ENCODE measurements at regions not wholly inside any gene's neighbourhood (a gene's known extent, or its start where the extent isn't known, plus 50 kb on each side); places are given as distances from the start of the nearest gene placed in this dataset.

DNA sequence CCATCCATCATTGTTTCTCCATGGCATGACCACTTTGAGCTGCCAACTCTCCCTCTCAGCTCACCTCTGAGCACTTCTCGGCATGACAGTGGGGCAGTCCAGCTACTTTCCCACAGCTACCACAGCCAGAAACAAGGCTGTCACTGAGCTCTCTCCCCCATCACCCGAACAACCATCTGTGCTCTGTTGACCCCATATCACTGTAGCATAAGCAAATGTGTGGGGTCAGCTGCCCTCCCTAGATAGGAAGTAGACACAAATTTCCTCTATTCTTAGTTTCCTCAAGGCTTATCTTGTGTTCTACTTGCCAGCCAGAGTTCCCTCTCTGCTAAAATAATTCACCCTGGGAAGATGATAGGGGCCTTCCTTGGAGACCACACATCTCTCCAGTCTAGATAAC lies 82.6 kb upstream of the FUT8 start:
- H3K79me2 ChIP-seq (ENCODE audit: control insufficient read depth, insufficient read depth, low read length), result no peaks in the 10 kb centered on the region
- no peaks in the 10 kb centered on the region for H4K20me1 ChIP-seq (ENCODE audit: control insufficient read depth, extremely low read depth, insufficient read depth, low read length)
- H3K4me1 ChIP-seq (ENCODE audit: control insufficient read depth, extremely low read depth, insufficient read depth, low read length), result peaks cover 32% of the 10 kb centered on the region
- no peak overlapping the region for H3K27ac ChIP-seq (ENCODE audit: control insufficient read depth, insufficient read depth, low read length)
- DNase-seq (ENCODE audit: low read depth, low spot score), result no peak
- H3K4me3 ChIP-seq (ENCODE audit: control insufficient read depth in 2 of 3, extremely low read depth in 1 of 3, insufficient read depth in 2 of 3, low read depth in 1 of 3, low read length in 3 of 3), result peak overlapping the region in 1 of 3 experiments; percentile 18
- dilution Hi-C loops (cut with MboI; ENCODE audit: extremely low pct_ligation_motif_present, low sequenced_read_pairs), result no loop called here
- H3K9me3 ChIP-seq (ENCODE audit: control insufficient read depth, low read depth, low read length), result no peaks in the 10 kb centered on the region
- no peak for FAIRE-seq
- H3K36me3 ChIP-seq (ENCODE audit: control insufficient read depth in 2 of 2, extremely low read depth in 1 of 2, insufficient read depth in 2 of 2, low read length in 2 of 2), result no peaks in the 10 kb centered on the region
- peak overlapping the region; percentile 37 for H3K4me2 ChIP-seq (ENCODE audit: control insufficient read depth, extremely low read depth, insufficient read depth, low read depth, low read length)
- H3K9me1 ChIP-seq (ENCODE audit: control insufficient read depth, extremely low read depth, insufficient read depth, low read length), result no peaks in the 10 kb centered on the region
- H3K27me3 ChIP-seq (ENCODE audit: control insufficient read depth, extremely low read depth, insufficient read depth, low read length), result no peaks in the 10 kb centered on the region
- no peak overlapping the region for H3K9ac ChIP-seq (ENCODE audit: control insufficient read depth, extremely low read depth, insufficient read depth, low read length)
- peak overlapping the region; percentile 34 for H2AFZ ChIP-seq (ENCODE audit: control insufficient read depth, low read length)
- no peak for TF ChIP-seq EZH2 (IDR thresholded peaks at IDR 0.05; ENCODE audit: low read length)
- TF ChIP-seq, protein P1, sequence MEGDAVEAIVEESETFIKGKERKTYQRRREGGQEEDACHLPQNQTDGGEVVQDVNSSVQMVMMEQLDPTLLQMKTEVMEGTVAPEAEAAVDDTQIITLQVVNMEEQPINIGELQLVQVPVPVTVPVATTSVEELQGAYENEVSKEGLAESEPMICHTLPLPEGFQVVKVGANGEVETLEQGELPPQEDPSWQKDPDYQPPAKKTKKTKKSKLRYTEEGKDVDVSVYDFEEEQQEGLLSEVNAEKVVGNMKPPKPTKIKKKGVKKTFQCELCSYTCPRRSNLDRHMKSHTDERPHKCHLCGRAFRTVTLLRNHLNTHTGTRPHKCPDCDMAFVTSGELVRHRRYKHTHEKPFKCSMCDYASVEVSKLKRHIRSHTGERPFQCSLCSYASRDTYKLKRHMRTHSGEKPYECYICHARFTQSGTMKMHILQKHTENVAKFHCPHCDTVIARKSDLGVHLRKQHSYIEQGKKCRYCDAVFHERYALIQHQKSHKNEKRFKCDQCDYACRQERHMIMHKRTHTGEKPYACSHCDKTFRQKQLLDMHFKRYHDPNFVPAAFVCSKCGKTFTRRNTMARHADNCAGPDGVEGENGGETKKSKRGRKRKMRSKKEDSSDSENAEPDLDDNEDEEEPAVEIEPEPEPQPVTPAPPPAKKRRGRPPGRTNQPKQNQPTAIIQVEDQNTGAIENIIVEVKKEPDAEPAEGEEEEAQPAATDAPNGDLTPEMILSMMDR (optimal IDR thresholded peaks at IDR 0.05 in 1 of 3, IDR thresholded peaks at IDR 0.05 in 1 of 3, conservative IDR thresholded peaks at IDR 0.05 in 1 of 3; ENCODE audit: extremely low read depth in 1 of 3, insufficient read depth in 2 of 3, low read length in 3 of 3), result no peak

DNA sequence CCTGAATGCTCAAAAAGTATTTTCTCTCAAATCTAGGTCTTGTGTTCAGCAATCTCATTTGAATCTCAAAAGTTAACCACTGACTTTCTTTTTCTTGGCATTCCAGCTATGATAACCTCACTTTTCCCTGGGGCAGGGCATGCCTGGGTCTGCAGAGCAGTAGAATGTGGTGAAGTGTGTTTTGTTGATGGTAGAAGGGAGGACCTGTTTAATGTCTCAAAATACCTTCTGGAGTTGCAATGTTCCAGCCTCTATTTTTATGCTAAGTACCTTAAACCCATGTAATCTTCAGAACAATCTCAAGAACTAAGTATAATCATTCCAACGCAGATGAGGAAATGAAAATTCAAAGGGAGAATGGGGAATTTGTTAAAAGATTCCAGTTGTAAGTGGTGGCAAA lies 82.1 kb upstream of the FUT8 start:
- Histone ChIP-seq H3K27me3 (ENCODE audit: control insufficient read depth, extremely low read depth, insufficient read depth, low read length) (no peaks in the 10 kb centered on the region), H3K4me1 (ENCODE audit: control insufficient read depth, extremely low read depth, insufficient read depth, low read length) (peaks cover 35% of the 10 kb centered on the region), H3K4me3 (ENCODE audit: control insufficient read depth in 2 of 3, extremely low read depth in 1 of 3, insufficient read depth in 2 of 3, low read depth in 1 of 3, low read length in 3 of 3) (no peak overlapping the region), H4K20me1 (ENCODE audit: control insufficient read depth, extremely low read depth, insufficient read depth, low read length) (no peaks in the 10 kb centered on the region), H2AFZ (ENCODE audit: control insufficient read depth, low read length) (peak overlapping the region; percentile 34), H3K9me1 (ENCODE audit: control insufficient read depth, extremely low read depth, insufficient read depth, low read length) (no peaks in the 10 kb centered on the region), H3K79me2 (ENCODE audit: control insufficient read depth, insufficient read depth, low read length) (no peaks in the 10 kb centered on the region), H3K36me3 (ENCODE audit: control insufficient read depth in 2 of 2, extremely low read depth in 1 of 2, insufficient read depth in 2 of 2, low read length in 2 of 2) (no peaks in the 10 kb centered on the region), H3K9me3 (ENCODE audit: control insufficient read depth, low read depth, low read length) (no peaks in the 10 kb centered on the region), H3K4me2 (ENCODE audit: control insufficient read depth, extremely low read depth, insufficient read depth, low read depth, low read length) (peak overlapping the region; percentile 37), H3K27ac (ENCODE audit: control insufficient read depth, insufficient read depth, low read length) (no peak overlapping the region), H3K9ac (ENCODE audit: control insufficient read depth, extremely low read depth, insufficient read depth, low read length) (no peak overlapping the region)
- DNase-seq (ENCODE audit: low read depth, low spot score) (peak; percentile 36), FAIRE-seq (peak; percentile 77)
- TF ChIP-seq, protein P1 (optimal IDR thresholded peaks at IDR 0.05 in 1 of 3, IDR thresholded peaks at IDR 0.05 in 1 of 3, conservative IDR thresholded peaks at IDR 0.05 in 1 of 3; ENCODE audit: extremely low read depth in 1 of 3, insufficient read depth in 2 of 3, low read length in 3 of 3), result no peak
- dilution Hi-C loops (cut with MboI; ENCODE audit: extremely low pct_ligation_motif_present, low sequenced_read_pairs), result no loop called here

Data from keratinocyte (primary cell).